Retina (tissue), 1 donor: ENCODE measurements at regions not wholly inside any gene's neighbourhood (a gene's known extent, or its start where the extent isn't known, plus 50 kb on each side); places are given as distances from the start of the nearest gene placed in this dataset.

ENCODE experiments used
- DNase-seq: peaks from one replicate; pipeline ENCODE4 v3.0.0-alpha.2; 2016

DNA sequence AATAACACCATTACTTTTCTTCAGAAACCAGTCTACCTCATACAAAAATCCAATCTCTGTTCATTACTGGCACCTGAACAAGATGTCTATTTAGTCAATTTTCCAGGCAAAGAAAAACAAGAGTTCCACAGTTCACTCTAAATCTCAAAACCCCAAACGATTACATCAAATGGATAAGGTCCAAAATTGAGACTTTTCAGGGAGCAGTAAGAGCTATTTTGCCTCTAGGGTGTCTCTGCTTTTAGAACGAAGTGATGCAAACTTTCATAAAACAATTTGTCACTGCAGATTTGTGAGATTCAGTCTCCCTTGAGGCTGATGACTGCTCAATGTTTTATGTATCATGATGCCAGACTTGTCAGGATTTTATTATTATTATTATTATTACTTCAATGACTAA is 937.0 kb upstream of the PHF14 start:
- DNase-seq, result no peak

GRCh38 chr7:10038351-10038750 is 935.3 kb upstream of the PHF14 start:
- DNase-seq, result no peak

- no peak for DNase-seq
Observed at GRCh38 chr7:10040674-10041073, 933.0 kb upstream of the PHF14 start.

DNA sequence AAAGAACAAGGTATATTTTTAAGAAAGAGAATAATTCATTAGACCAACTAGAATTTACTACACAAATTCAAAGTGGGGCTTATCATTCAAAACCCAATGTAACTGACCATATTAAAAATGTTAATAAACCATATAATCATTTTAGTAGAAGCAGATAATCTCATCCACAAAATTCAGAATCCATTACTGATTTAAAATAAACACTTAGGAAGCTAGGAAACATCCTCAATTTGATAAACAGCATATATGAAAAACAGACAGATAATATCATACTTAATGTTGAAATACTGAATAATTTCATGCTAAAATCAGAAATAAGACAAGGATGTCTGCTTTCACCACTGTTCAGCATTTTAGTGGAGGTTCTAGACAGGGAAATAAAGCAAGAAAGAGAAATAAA is 902.8 kb upstream of the PHF14 start:
- no peak for DNase-seq

- DNase-seq, result no peak
Observed at GRCh38 chr7:10075866-10076265, 897.8 kb upstream of the PHF14 start.

- DNase-seq, result no peak
Observed at GRCh38 chr7:10076660-10077300, 896.9 kb upstream of the PHF14 start.

GRCh38 chr7:10079572-10079971 is 894.1 kb upstream of the PHF14 start:
- DNase-seq, result no peak

- DNase-seq, result no peak
Observed at GRCh38 chr7:10082896-10083295, 890.8 kb upstream of the PHF14 start.

- DNase-seq, result peak; percentile 5
Observed at GRCh38 chr7:10083766-10084165, 889.9 kb upstream of the PHF14 start.

- DNase-seq, result no peak
Observed at GRCh38 chr7:10085231-10085630, 888.4 kb upstream of the PHF14 start.

DNA sequence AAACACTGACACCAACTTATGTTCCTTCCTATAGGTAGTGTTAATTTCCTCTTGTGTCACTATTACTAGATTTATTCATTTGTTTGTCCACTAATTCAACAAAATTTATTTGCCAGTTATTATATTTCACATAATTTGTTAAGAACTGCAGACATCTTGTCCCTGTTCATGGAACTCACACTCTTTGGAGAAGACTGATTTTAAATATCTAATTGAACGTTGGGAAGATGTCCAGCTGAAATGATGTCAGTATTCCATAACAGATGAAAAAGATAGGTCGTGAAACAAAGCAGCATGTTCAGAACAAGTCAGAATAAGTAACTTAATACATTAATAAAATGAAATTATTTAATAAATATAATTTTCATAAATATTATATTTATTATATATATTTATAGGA is 873.1 kb upstream of the PHF14 start:
- DNase-seq, result no peak

DNA sequence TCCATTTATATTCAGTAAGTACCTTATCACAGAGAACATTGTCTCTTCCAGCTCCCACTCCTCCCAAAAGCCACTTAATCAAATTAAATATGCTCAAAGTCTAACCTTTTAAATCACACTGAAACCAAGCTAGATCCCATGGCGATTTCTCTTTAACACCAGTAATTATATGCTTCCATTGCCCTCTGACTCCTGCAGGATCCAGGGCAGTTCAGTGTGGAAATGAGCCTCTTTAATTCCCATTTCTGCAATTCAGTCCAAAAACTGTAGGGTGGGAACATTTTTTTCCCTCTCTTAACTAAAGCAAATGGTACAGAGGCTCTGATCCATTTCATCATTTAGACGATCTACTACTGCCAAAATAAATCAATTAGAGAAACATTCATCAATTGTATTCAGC is 872.3 kb upstream of the PHF14 start:
- DNase-seq, result no peak

GRCh38 chr7:10104292-10104691 is 869.4 kb upstream of the PHF14 start:
- DNase-seq, result no peak

GRCh38 chr7:10106609-10107008 is 867.1 kb upstream of the PHF14 start:
- DNase-seq, result no peak

- no peak for DNase-seq
Observed at GRCh38 chr7:10116511-10116910, 857.2 kb upstream of the PHF14 start.

GRCh38 chr7:10117815-10118214 is 855.9 kb upstream of the PHF14 start:
- DNase-seq, result no peak

GRCh38 chr7:10120936-10121335 is 852.7 kb upstream of the PHF14 start:
- no peak for DNase-seq

DNA sequence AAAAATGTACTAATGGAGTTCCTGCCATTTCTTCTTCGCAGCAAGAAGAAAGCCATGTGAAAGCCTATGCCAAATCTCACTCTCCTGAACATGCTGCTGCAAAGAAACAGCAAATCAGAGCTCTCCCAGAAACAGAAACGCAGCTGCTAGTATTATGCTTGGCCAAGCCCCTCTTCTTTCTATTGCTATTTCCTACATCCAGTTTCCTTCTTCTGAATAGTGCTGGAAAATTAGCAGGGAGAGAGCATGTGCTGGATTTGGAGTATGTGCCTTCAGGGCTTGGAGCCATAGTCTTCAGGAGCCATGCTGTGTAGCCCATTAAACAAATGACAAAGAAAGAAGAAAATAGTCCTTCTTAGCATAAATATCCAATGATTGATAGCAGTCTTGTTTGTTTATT is 852.0 kb upstream of the PHF14 start:
- peak; percentile 32 for DNase-seq

DNA sequence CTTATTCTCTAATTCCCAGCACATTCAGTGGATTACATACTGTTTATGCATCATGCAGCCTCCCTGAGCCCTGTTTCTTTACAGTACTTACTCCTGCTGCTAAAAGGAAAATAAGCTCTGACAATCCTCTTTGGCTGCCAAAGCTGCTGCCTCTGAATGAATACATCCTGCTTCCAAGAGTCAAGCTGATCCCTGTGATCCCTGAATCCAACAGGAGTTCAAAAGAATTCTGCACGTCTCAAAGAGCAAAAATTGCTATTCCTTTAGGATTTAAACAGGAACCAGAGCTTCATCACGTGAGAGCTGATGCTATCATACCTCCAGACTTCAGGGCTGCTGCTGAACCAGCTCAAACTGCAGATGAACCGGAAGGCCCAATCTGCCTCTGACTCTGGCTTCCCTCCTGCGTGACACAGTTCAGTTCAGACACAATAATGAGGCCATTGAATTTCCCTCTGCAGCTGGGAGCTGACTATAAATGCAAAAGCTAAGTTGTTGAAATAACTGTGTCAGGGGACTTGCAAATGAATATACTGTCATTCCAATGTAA is 851.0 kb upstream of the PHF14 start:
- peak; percentile 78 for DNase-seq

- DNase-seq, result no peak
Observed at GRCh38 chr7:10128748-10129147, 844.9 kb upstream of the PHF14 start.

DNA sequence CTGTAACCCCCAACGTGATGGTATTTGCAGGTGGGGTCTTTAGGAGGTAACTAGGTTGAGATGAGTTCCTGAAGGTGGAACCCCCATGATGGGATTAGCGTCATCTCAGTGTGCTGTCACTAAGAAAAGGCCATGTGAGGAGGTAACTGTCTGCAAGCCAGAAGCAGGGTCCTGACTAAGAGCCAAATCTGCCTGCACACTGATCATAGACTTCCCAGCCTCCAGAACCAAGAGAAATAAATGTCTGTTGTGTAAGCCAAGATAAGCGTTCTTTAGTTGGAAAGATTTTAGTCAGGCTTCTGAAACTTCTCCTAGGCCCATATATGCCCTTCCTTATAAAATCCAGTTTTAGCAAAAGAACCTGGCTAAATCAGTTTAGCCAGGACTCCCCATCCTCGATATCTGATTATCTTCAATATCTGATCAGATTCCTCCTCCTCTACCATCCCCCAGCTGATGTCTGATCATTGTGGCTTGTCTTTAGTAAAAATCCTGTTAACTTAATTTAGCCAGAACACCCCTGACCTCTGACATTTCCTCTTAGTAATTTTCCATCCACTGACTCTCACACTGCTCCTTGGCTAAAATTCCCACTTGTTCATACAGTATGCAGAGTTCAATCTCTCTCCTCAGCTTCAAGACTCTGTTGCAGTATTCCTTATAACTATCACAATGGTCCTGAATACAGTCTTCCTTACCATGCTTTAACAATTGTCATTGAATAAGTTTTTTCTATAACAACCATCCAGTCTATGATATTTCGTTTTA is 835.4 kb upstream of the PHF14 start:
- no peak for DNase-seq

- no peak for DNase-seq
Observed at GRCh38 chr7:10146271-10146670, 827.4 kb upstream of the PHF14 start.

- no peak for DNase-seq
Observed at GRCh38 chr7:10156972-10157371, 816.7 kb upstream of the PHF14 start.

GRCh38 chr7:10181996-10182395 is 791.7 kb upstream of the PHF14 start:
- peak; percentile 19 for DNase-seq

GRCh38 chr7:10192074-10192473 is 781.6 kb upstream of the PHF14 start:
- DNase-seq, result peak; percentile 9
